Skeletal muscle cell (primary cell): ENCODE measurements at regions not wholly inside any gene's neighbourhood (a gene's known extent, or its start where the extent isn't known, plus 50 kb on each side); places are given as distances from the start of the nearest gene placed in this dataset.
"Not testable (repeated sequence)": the region's sequence is repeated elsewhere in the genome, so short reads cannot be mapped to it uniquely, and the experiment has no call there.

ENCODE experiments used
- DNase-seq: peaks from one replicate; pipeline ENCODE4 v3.0.0-alpha.2; 2010; ENCODE audit warnings: low read depth
- H3K4me3 ChIP-seq: 2 replicates; pipeline ENCODE4 v1.5.1; 2011; ENCODE audit warnings: low read depth, mild to moderate bottlenecking, control low read depth, low read length, moderate library complexity

- DNase-seq = no peak
- H3K4me3 ChIP-seq = no peak overlapping the region
Measured at GRCh38 chr13:99071666-99072065, 93.8 kb upstream of the DOCK9 start.

GRCh38 chr13:99072356-99072755 is 94.5 kb upstream of the DOCK9 start:
- no peak for DNase-seq
- no peak overlapping the region for H3K4me3 ChIP-seq

DNA sequence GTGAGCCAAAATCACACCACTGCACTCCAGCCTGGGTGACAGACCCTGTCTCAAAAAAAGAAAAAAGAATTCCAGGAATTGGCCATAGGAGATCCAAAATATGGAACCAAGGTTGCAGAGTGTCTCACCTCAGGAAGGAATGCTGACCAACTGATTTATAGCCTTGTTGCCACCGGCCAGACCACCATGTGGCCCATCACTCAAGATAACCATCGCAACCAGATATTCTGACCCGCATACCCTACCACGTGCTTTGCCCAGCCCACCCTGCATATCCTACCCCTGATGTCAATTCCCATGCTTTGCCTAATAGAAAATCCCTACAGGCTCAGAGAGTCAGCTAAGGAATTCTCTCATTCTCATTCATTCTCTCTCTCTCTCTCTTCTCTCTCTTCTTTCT is 95.1 kb upstream of the DOCK9 start:
- no peak for DNase-seq
- H3K4me3 ChIP-seq = no peak overlapping the region

- H3K4me3 ChIP-seq = no peak overlapping the region
- DNase-seq = no peak
Measured at GRCh38 chr13:99074693-99075092, 96.8 kb upstream of the DOCK9 start.

GRCh38 chr13:99075268-99076191 is 97.7 kb upstream of the DOCK9 start:
- H3K4me3 ChIP-seq = no peak overlapping the region
- no peak for DNase-seq

GRCh38 chr13:99078017-99078771 is 100.3 kb upstream of the DOCK9 start:
- no peak overlapping the region for H3K4me3 ChIP-seq
- no peak for DNase-seq

DNA sequence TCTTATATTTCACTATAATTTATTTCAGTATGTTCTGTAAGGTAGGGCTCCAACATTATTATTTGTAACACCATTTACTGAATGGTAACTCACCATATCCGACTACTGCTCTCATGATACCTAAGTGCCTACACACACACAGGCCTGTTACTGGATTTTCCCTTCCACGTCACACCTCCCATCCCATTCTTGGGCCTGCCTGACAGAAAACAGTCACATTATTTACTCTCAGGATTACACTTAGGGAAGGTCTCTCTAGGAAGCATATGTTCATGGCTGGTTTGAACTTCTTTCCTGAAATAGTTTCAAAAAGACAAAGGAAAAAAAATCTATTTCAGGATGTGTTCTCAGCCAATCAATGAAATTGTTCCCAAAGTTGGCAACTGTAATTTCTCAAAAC is 102.3 kb upstream of the DOCK9 start:
- no peak for DNase-seq

DNA sequence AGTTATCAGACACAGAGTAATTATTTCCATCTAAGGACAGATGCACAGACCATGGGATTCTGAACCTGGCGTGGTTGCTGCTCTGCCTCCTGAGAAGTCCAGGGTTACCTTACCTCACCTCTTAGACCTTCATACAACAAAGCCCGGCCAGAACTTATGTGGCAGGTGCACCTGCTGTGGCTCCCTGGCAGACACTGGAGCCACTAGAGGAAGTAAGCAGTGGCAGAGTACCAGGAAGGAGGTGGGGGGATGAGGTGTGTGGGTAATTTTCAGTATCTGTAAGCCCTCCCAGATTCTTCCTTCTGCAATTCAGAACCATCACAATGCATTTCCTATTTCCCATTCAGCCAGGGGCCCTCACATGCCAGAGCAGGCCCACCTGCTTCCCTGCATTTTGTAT is 106.1 kb upstream of the DOCK9 start:
- H3K4me3 ChIP-seq = no peak overlapping the region
- DNase-seq = no peak

More for the DNA sequence above, 102.3 kb upstream of the DOCK9 start:
- no peak overlapping the region for H3K4me3 ChIP-seq

DNA sequence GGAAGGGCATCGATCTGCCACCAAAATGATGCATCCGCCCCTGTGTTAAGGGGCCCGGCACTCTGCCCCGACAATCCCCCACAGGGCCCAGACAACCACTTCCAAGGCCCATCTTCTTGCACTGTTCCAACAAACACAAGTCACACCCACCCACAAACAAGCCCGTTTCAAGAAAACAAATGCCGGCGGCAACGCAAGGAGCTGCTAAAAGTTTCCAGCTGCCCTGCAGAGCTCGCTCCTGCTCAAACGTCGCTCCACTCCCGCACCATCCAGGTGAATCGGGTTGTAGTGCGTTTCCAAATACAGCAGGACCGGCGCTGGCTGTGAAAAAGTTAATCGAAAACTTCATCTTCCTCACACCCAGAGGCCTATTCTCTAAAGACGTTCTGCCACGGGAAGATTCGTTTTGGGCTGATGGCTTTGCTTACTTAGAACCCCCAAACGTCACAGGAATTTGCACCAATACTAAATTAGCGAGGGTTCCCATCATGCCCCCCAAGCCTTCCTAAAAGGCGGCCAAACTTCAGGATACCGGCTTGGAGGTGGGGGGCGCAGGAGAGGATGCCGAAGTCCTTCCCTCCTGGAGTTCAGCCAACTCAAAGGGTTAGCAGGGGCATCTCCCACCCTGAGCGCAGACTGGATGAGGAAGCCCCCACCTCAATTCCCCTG is 107.4 kb upstream of the DOCK9 start:
- no peak for DNase-seq

GRCh38 chr13:99085808-99086266 is 108.0 kb upstream of the DOCK9 start:
- no peak for DNase-seq
- H3K4me3 ChIP-seq = peak overlapping the region; percentile 77

More for the DNA sequence above, 107.4 kb upstream of the DOCK9 start:
- peak overlapping the region; percentile 77 for H3K4me3 ChIP-seq

GRCh38 chr13:99086267-99087097 is 108.6 kb upstream of the DOCK9 start:
- no peak for DNase-seq
- H3K4me3 ChIP-seq = peak overlapping the region; percentile 77

GRCh38 chr13:99087098-99087953 is 109.5 kb upstream of the DOCK9 start:
- no peak for DNase-seq
- H3K4me3 ChIP-seq = peak overlapping the region; percentile 77

DNA sequence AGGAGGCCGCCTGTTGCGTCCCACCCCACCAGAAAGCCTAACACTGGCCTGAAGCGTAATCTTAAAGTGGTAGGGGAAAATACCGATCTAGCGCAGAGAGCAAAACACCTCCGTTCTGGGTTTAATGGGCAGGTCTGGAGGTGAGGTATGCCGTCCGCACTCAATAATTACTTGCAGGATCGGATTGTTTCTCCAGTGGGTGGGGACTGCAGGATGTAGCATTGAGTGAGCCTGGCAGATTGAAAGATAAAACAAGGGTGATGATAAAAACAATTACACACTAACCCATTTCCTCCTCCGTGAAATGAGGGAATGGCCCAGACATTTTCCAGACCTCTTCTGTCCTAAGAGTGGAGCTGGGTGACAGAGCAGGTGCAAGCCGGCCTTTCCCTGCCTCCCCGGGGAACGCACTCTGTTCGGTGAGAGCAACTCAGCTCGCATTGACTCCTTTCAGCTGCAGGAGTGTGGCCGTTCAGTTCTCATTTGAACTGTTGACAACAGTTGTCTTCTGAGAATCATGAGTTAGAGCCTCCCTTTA is 110.2 kb upstream of the DOCK9 start:
- no peak for DNase-seq

GRCh38 chr13:99093997-99094396 is 106.7 kb upstream of the UBAC2 start:
- H3K4me3 ChIP-seq = no peak overlapping the region
- DNase-seq = no peak

More for the DNA sequence above, 110.2 kb upstream of the DOCK9 start:
- H3K4me3 ChIP-seq = peak overlapping the region; percentile 77

GRCh38 chr13:99101831-99102230 is 98.8 kb upstream of the UBAC2 start:
- H3K4me3 ChIP-seq, DNase-seq: not testable (repeated sequence)

- no peak for DNase-seq
- no peak overlapping the region for H3K4me3 ChIP-seq
Measured at GRCh38 chr13:99103536-99103935, 97.1 kb upstream of the UBAC2 start.

GRCh38 chr13:99104396-99104795 is 96.3 kb upstream of the UBAC2 start:
- DNase-seq = no peak

DNA sequence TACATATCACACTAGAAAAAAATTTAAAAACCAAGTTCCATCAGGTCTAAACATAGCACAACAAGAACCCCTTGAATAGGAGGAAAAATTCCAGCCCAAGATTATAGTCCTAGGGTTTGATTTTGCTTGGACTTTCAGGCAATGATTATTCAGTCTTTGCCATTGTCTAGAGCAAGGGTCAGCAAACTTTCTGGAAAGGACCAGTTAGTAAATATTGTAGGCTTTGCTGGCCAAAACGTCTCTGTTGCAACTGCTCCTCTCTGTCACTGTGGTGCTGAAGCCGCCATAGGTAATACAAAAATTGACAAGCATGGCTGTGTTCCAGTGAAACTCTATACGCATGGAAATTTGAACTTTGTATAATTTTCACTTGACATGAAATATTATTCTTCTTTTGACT is 95.5 kb upstream of the UBAC2 start:
- no peak overlapping the region for H3K4me3 ChIP-seq
- DNase-seq = no peak

More at GRCh38 chr13:99104396-99104795, 96.3 kb upstream of the UBAC2 start:
- H3K4me3 ChIP-seq = no peak overlapping the region
